ENCODE measurements at regions not wholly inside any gene's neighbourhood (a gene's known extent, or its start where the extent isn't known, plus 50 kb on each side); places are given as distances from the start of the nearest gene placed in this dataset.

GRCh38 chr4:155489271-155489670 is 112.5 kb upstream of the MAP9 start:
- Histone ChIP-seq H4K8ac (replicated peaks; ENCODE audit: insufficient read length, low read depth, low read length) (no peak overlapping the region), H3K14ac (ENCODE audit: insufficient read depth, low read length) (no peak overlapping the region), H3K27me3 (ENCODE audit: insufficient read depth, low read length) (no peaks in the 10 kb centered on the region), H3K9ac (ENCODE audit: extremely low read depth, insufficient read length, low read length) (no peak overlapping the region), H3K23ac (ENCODE audit: insufficient read length, low read depth, low read length) (no peak overlapping the region), H2AK5ac (ENCODE audit: insufficient read length, low read length) (no peak overlapping the region), H3K4ac (ENCODE audit: low read depth, low read length) (no peak overlapping the region), H2AFZ (ENCODE audit: low read length) (no peak overlapping the region), H2BK15ac (ENCODE audit: low read depth, low read length) (no peak overlapping the region), H2BK120ac (ENCODE audit: low read depth, low read length, poor library complexity, severe bottlenecking) (no peak overlapping the region), H4K20me1 (ENCODE audit: control insufficient read depth, insufficient read depth, insufficient read length) (no peaks in the 10 kb centered on the region), H3K4me2 (ENCODE audit: insufficient read depth, insufficient read length, low read length) (no peak overlapping the region), H3K9me3 (ENCODE audit: control insufficient read depth, low read depth, low read length) (no peaks in the 10 kb centered on the region), H3K23me2 (ENCODE audit: insufficient read length, low read depth, low read length, poor library complexity, severe bottlenecking) (no peaks in the 10 kb centered on the region), H3K79me2 (ENCODE audit: insufficient read depth, low read length) (no peaks in the 10 kb centered on the region), H3K18ac (ENCODE audit: insufficient read length, low read depth, low read length) (no peak overlapping the region), H2BK20ac (ENCODE audit: low read depth, low read length, poor library complexity, severe bottlenecking) (no peak overlapping the region), H2BK12ac (ENCODE audit: insufficient read length, low read depth, low read length) (no peak overlapping the region), H4K5ac (ENCODE audit: insufficient read length, low read depth, low read length) (no peak overlapping the region), H3K4me1 (ENCODE audit: insufficient read depth, low read length) (no peaks in the 10 kb centered on the region), H3K79me1 (ENCODE audit: insufficient read depth, low read depth, low read length, poor library complexity, severe bottlenecking) (no peaks in the 10 kb centered on the region), H3K27ac (ENCODE audit: insufficient read length, low read depth, low read length) (no peak overlapping the region), H3T11ph (ENCODE audit: low read length) (no peak overlapping the region), H2BK5ac (ENCODE audit: insufficient read length, low read length) (no peak overlapping the region), H3K56ac (ENCODE audit: insufficient read length, low read depth, low read length) (no peak overlapping the region), H4K91ac (ENCODE audit: insufficient read length, low read depth, low read length) (no peak overlapping the region)
- Mint-ChIP-seq H3K27ac (no peak overlapping the region), H3K4me3 (no peak overlapping the region), H3K27me3 (ENCODE audit: low read depth) (no peaks in the 10 kb centered on the region; the same call in 1 of the 2 replicates), H3K4me1 (no peaks in the 10 kb centered on the region), H3K9me3 (no peaks in the 10 kb centered on the region), H3K36me3 (ENCODE audit: insufficient read depth in 1 of 3, low read depth in 3 of 3) (no peaks in the 10 kb centered on the region)
- WGBS (ENCODE audit: extremely low coverage, insufficient read length, low lambda C conversion rate), result 100% methylated on average over 1 of the region's 3 CpGs
- DNase-seq, result no peak
- TF ChIP-seq CTCF (conservative IDR thresholded peaks at IDR 0.05), result no peak

Measured in H9 (cell line).